ENCODE measurements at regions not wholly inside any gene's neighbourhood (a gene's known extent, or its start where the extent isn't known, plus 50 kb on each side); places are given as distances from the start of the nearest gene placed in this dataset.

GRCh38 chr11:115653926-115654325 lies 149.7 kb upstream of the CADM1 start:
- H3K4me3 ChIP-seq (ENCODE audit: low read depth, low read length) = no peak overlapping the region
- no peak for TF ChIP-seq CTCF (IDR thresholded peaks at IDR 0.05; ENCODE audit: low read depth, low read length)

GRCh38 chr11:115653076-115653475 lies 148.9 kb upstream of the CADM1 start:
- no peak for TF ChIP-seq CTCF (IDR thresholded peaks at IDR 0.05; ENCODE audit: low read depth, low read length)
- H3K4me3 ChIP-seq (ENCODE audit: low read depth, low read length) = no peak overlapping the region

- H3K4me3 ChIP-seq (ENCODE audit: low read depth, low read length) = no peak overlapping the region
- no peak for TF ChIP-seq CTCF (IDR thresholded peaks at IDR 0.05; ENCODE audit: low read depth, low read length)
Measured at GRCh38 chr11:115652496-115652895, 148.3 kb upstream of the CADM1 start.

GRCh38 chr11:115652094-115652493 lies 147.9 kb upstream of the CADM1 start:
- TF ChIP-seq CTCF (IDR thresholded peaks at IDR 0.05; ENCODE audit: low read depth, low read length) = no peak
- H3K4me3 ChIP-seq (ENCODE audit: low read depth, low read length) = no peak overlapping the region

GRCh38 chr11:115649461-115649860 lies 145.2 kb upstream of the CADM1 start:
- no peak overlapping the region for H3K4me3 ChIP-seq (ENCODE audit: low read depth, low read length)
- TF ChIP-seq CTCF (IDR thresholded peaks at IDR 0.05; ENCODE audit: low read depth, low read length) = no peak

- TF ChIP-seq CTCF (IDR thresholded peaks at IDR 0.05; ENCODE audit: low read depth, low read length) = no peak
- no peak overlapping the region for H3K4me3 ChIP-seq (ENCODE audit: low read depth, low read length)
Measured at GRCh38 chr11:115645631-115646317, 141.6 kb upstream of the CADM1 start.

GRCh38 chr11:115644856-115645255 lies 140.6 kb upstream of the CADM1 start:
- no peak for TF ChIP-seq CTCF (IDR thresholded peaks at IDR 0.05; ENCODE audit: low read depth, low read length)
- no peak overlapping the region for H3K4me3 ChIP-seq (ENCODE audit: low read depth, low read length)
